ENCODE measurements at regions not wholly inside any gene's neighbourhood (a gene's known extent, or its start where the extent isn't known, plus 50 kb on each side); places are given as distances from the start of the nearest gene placed in this dataset.

DNA sequence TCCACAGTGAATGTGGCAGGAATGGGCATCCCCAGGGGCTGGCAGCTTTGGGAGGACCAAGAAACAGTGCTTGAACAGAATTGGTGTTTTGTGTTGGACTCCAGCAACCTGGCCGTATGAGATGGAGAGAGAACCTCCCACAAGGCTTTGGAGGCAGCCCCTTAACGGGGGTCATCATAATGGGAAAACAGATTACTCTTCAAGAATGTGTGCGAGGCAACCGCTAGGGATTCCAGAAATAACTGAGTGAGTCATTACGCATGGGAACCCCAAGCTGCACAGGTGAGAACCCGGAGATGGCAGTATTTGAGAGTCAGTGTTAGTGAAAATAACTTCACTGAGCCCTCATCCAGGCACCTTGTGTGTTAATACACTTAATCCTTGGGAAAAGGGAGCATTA lies 567.8 kb upstream of the TBX3 start:
- TF ChIP-seq, protein P1, sequence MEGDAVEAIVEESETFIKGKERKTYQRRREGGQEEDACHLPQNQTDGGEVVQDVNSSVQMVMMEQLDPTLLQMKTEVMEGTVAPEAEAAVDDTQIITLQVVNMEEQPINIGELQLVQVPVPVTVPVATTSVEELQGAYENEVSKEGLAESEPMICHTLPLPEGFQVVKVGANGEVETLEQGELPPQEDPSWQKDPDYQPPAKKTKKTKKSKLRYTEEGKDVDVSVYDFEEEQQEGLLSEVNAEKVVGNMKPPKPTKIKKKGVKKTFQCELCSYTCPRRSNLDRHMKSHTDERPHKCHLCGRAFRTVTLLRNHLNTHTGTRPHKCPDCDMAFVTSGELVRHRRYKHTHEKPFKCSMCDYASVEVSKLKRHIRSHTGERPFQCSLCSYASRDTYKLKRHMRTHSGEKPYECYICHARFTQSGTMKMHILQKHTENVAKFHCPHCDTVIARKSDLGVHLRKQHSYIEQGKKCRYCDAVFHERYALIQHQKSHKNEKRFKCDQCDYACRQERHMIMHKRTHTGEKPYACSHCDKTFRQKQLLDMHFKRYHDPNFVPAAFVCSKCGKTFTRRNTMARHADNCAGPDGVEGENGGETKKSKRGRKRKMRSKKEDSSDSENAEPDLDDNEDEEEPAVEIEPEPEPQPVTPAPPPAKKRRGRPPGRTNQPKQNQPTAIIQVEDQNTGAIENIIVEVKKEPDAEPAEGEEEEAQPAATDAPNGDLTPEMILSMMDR (IDR thresholded peaks at IDR 0.05; ENCODE audit: low read length), result no peak
- no peak for TF ChIP-seq EZH2 (IDR thresholded peaks at IDR 0.05; ENCODE audit: borderline replicate concordance, low read length)

Data from OCI-LY1 (cell line).